Mesothelial cell of epicardium (in vitro differentiated cells): ENCODE measurements at regions not wholly inside any gene's neighbourhood (a gene's known extent, or its start where the extent isn't known, plus 50 kb on each side); places are given as distances from the start of the nearest gene placed in this dataset.

Source experiments
- DNase-seq, 2 experiments: peaks; one replicate each; pipeline ENCODE4 v3.0.0; 2021; ENCODE audit warnings: low spot score in 2 of 2; ENCODE audit not compliant: unreplicated experiment in 2 of 2
- H3K27ac Mint-ChIP-seq: 2 replicates; pipeline ENCODE4 v1.8.0; 2021; ENCODE audit warnings: mixed read lengths
- H3K27me3 Mint-ChIP-seq: 2 replicates; pipeline ENCODE4 v1.8.0; 2021; ENCODE audit warnings: low read depth, mixed read lengths
- H3K36me3 Mint-ChIP-seq: 2 replicates; pipeline ENCODE4 v1.8.0; 2021; ENCODE audit warnings: mixed read lengths
- H3K4me1 Mint-ChIP-seq: 2 replicates; pipeline ENCODE4 v1.8.0; 2021; ENCODE audit warnings: mixed read lengths
- H3K4me3 Mint-ChIP-seq: 2 replicates; pipeline ENCODE4 v1.8.0; 2021; ENCODE audit warnings: mild to moderate bottlenecking, moderate library complexity, mixed read lengths
- H3K9me3 Mint-ChIP-seq: 2 replicates; pipeline ENCODE4 v1.8.0; 2021; ENCODE audit warnings: mixed read lengths
- CTCF ChIP-seq: fragments of 200-600 bp; sonication (generic); IDR thresholded peaks from one replicate; pipeline ENCODE4 v1.5.0; 2021; ENCODE audit warnings: antibody characterized with exemption; ENCODE audit not compliant: unreplicated experiment

- Mint-ChIP-seq H3K4me1 (peaks cover 13% of the 10 kb centered on the region), H3K9me3 (peaks cover 13% of the 10 kb centered on the region), H3K4me3 (no peak overlapping the region), H3K27ac (no peak overlapping the region), H3K36me3 (no peaks in the 10 kb centered on the region), H3K27me3 (no peaks in the 10 kb centered on the region)
- TF ChIP-seq CTCF: no peak
- DNase-seq: no peak
Measured at GRCh38 chr2:75356865-75357264, 157.5 kb upstream of the TACR1 start.

- H3K4me1 Mint-ChIP-seq: peaks cover 3% of the 10 kb centered on the region
- H3K4me3 Mint-ChIP-seq: no peak overlapping the region
- H3K9me3 Mint-ChIP-seq: peaks cover 19% of the 10 kb centered on the region
- no peak overlapping the region for H3K27ac Mint-ChIP-seq
- TF ChIP-seq CTCF: no peak
- no peaks in the 10 kb centered on the region for H3K27me3 Mint-ChIP-seq
- DNase-seq: no peak
- H3K36me3 Mint-ChIP-seq: no peaks in the 10 kb centered on the region
Measured at GRCh38 chr2:75353131-75353530, 153.8 kb upstream of the TACR1 start.

GRCh38 chr2:75348307-75348706 is 149.0 kb upstream of the TACR1 start:
- Mint-ChIP-seq H3K36me3 (no peaks in the 10 kb centered on the region), H3K4me3 (no peak overlapping the region), H3K4me1 (peaks cover 11% of the 10 kb centered on the region), H3K27ac (no peak overlapping the region), H3K27me3 (no peaks in the 10 kb centered on the region), H3K9me3 (peaks cover 13% of the 10 kb centered on the region)
- no peak for TF ChIP-seq CTCF
- DNase-seq: no peak

GRCh38 chr2:75344146-75344545 is 144.8 kb upstream of the TACR1 start:
- Mint-ChIP-seq H3K9me3 (no peaks in the 10 kb centered on the region), H3K27ac (no peak overlapping the region), H3K27me3 (no peaks in the 10 kb centered on the region)

GRCh38 chr2:75342504-75343175 is 143.3 kb upstream of the TACR1 start:
- peaks cover 22% of the 10 kb centered on the region for H3K4me1 Mint-ChIP-seq
- peaks cover 2% of the 10 kb centered on the region for H3K27me3 Mint-ChIP-seq
- DNase-seq: no peak
- no peak overlapping the region for H3K27ac Mint-ChIP-seq
- H3K9me3 Mint-ChIP-seq: no peaks in the 10 kb centered on the region
- no peak for TF ChIP-seq CTCF
- no peaks in the 10 kb centered on the region for H3K36me3 Mint-ChIP-seq
- H3K4me3 Mint-ChIP-seq: no peak overlapping the region

More at GRCh38 chr2:75344146-75344545, 144.8 kb upstream of the TACR1 start:
- Mint-ChIP-seq H3K36me3 (no peaks in the 10 kb centered on the region), H3K4me3 (no peak overlapping the region), H3K4me1 (peaks cover 22% of the 10 kb centered on the region)
- no peak for DNase-seq
- TF ChIP-seq CTCF: no peak

DNA sequence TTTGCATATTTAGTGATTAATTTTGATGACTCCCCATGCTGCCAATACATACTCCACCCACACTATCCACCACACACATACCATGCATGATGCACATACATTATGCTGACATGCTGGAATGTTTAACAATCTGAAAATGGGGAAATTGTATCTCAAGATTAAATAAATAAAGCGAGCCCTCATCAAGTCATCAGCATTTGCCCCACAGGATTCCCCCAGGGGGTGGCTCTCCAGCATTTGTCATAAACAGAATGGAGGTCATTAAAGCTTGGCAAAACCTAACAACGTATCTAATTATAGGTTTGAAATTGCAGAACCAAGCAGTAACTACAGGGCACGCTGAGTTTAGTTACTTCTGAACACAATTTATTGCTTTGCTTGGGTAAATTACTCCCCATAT is 141.2 kb upstream of the TACR1 start:
- peaks cover 2% of the 10 kb centered on the region for H3K27me3 Mint-ChIP-seq
- no peaks in the 10 kb centered on the region for H3K9me3 Mint-ChIP-seq
- peaks cover 19% of the 10 kb centered on the region for H3K4me1 Mint-ChIP-seq
- TF ChIP-seq CTCF: no peak
- no peak for DNase-seq
- H3K27ac Mint-ChIP-seq: no peak overlapping the region
- no peak overlapping the region for H3K4me3 Mint-ChIP-seq
- no peaks in the 10 kb centered on the region for H3K36me3 Mint-ChIP-seq
